ENCODE measurements at regions not wholly inside any gene's neighbourhood (a gene's known extent, or its start where the extent isn't known, plus 50 kb on each side); places are given as distances from the start of the nearest gene placed in this dataset.

DNA sequence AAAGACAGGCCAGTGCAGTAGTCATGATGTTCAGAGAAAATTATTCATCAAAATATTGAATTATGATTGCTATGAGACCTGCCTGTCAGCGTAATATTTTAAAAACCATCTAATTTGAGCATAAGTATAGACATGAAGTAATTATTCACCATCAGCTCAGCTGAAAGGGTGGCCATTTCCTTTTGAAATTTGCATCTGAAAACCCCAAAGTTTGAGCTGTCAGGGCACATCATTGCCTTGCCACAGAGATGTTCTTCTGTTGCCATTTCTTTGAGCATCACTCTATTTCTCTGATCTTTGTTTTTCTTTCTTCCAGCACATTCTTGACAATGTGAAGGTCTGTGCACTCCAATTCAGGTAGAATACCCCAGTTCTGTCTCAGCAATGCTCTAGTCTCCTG lies 147.5 kb upstream of the RHOBTB1 start:
- Histone ChIP-seq H3K36me3 (replicated peaks; ENCODE audit: insufficient read depth, low read depth) (no peaks in the 10 kb centered on the region), H3K4me3 (no peak overlapping the region), H3K27ac (no peak overlapping the region), H4K20me1 (ENCODE audit: insufficient read depth, poor library complexity, severe bottlenecking) (no peaks in the 10 kb centered on the region), H2AFZ (no peak overlapping the region), H3K4me2 (no peak overlapping the region), H3K27me3 (no peaks in the 10 kb centered on the region), H3K4me1 (ENCODE audit: insufficient read depth) (no peaks in the 10 kb centered on the region), H3K79me2 (no peaks in the 10 kb centered on the region), H3K9me3 (ENCODE audit: low read depth) (no peaks in the 10 kb centered on the region), H3K9me2 (replicated peaks; ENCODE audit: insufficient read depth) (no peaks in the 10 kb centered on the region)
- DNase-seq (ENCODE audit: low spot score), result no peak
- TF ChIP-seq, protein P1, sequence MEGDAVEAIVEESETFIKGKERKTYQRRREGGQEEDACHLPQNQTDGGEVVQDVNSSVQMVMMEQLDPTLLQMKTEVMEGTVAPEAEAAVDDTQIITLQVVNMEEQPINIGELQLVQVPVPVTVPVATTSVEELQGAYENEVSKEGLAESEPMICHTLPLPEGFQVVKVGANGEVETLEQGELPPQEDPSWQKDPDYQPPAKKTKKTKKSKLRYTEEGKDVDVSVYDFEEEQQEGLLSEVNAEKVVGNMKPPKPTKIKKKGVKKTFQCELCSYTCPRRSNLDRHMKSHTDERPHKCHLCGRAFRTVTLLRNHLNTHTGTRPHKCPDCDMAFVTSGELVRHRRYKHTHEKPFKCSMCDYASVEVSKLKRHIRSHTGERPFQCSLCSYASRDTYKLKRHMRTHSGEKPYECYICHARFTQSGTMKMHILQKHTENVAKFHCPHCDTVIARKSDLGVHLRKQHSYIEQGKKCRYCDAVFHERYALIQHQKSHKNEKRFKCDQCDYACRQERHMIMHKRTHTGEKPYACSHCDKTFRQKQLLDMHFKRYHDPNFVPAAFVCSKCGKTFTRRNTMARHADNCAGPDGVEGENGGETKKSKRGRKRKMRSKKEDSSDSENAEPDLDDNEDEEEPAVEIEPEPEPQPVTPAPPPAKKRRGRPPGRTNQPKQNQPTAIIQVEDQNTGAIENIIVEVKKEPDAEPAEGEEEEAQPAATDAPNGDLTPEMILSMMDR (IDR thresholded peaks at IDR 0.05; ENCODE audit: poor library complexity), result no peak
- WGBS (ENCODE audit: low lambda C conversion rate, missing lambda C conversion rate), result 88% methylated on average over 1 of the region's 1 CpG

DNA sequence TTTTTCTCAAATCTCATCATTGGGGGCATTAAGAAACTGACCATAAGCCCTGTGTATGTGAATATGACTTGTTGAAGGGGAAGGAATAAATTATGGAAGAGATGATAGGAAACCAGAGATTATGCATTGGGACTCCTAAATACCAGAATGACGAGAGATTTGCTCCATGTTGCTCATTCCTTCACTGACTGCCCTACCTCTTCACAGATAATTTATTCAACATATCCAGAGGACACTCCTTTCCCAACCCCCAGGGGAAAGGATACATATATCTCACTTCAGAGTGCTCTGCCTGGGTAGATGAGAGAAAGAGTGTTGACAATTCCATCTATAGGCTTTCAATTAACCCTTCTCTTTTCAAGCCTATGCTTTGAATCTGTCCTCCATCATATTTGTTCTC lies 145.3 kb upstream of the RHOBTB1 start:
- H3K9me3 ChIP-seq (ENCODE audit: low read depth), result no peaks in the 10 kb centered on the region
- H3K27me3 ChIP-seq, result no peaks in the 10 kb centered on the region
- no peak overlapping the region for H3K4me3 ChIP-seq
- WGBS (ENCODE audit: low lambda C conversion rate, missing lambda C conversion rate), result 88% methylated on average over 1 of the region's 1 CpG
- no peaks in the 10 kb centered on the region for H4K20me1 ChIP-seq (ENCODE audit: insufficient read depth, poor library complexity, severe bottlenecking)
- DNase-seq (ENCODE audit: low spot score), result no peak
- H3K79me2 ChIP-seq, result no peaks in the 10 kb centered on the region
- H3K4me1 ChIP-seq (ENCODE audit: insufficient read depth), result no peaks in the 10 kb centered on the region
- TF ChIP-seq, protein P1 (IDR thresholded peaks at IDR 0.05; ENCODE audit: poor library complexity), result no peak
- no peak for TF ChIP-seq EZH2 (IDR thresholded peaks at IDR 0.05; ENCODE audit: borderline replicate concordance)
- TF ChIP-seq EZH2phosphoT487 (IDR thresholded peaks at IDR 0.05; ENCODE audit: low read depth, severe bottlenecking, unreplicated experiment), result no peak
- H3K4me2 ChIP-seq, result no peak overlapping the region
- H3K36me3 ChIP-seq (replicated peaks; ENCODE audit: insufficient read depth, low read depth), result no peaks in the 10 kb centered on the region
- H3K27ac ChIP-seq, result no peak overlapping the region
- H2AFZ ChIP-seq, result no peak overlapping the region
- no peaks in the 10 kb centered on the region for H3K9me2 ChIP-seq (replicated peaks; ENCODE audit: insufficient read depth)

DNA sequence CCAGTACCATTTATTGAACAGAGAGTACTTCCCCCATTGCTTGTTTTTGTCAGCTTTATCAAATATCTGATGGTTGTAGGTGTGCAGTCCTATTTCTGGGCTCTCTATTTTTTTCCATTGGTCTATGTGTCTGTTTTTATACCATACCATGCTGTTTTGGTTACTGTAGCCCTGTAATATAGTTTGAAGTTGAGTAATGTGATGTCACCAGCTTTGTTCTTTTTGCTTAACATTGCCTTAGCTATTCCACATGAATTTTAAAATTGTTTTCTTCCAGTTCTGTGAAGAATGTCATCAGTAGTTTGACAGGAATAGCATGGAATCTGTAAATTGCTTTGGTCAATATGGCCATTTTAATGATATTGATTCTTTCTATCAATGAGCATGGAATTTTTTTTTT lies 140.5 kb upstream of the RHOBTB1 start:
- no peaks in the 10 kb centered on the region for H3K9me2 ChIP-seq (replicated peaks; ENCODE audit: insufficient read depth)
- no peak overlapping the region for H2AFZ ChIP-seq
- H3K36me3 ChIP-seq (replicated peaks; ENCODE audit: insufficient read depth, low read depth), result no peaks in the 10 kb centered on the region
- H3K9me3 ChIP-seq (ENCODE audit: low read depth), result no peaks in the 10 kb centered on the region
- H3K4me2 ChIP-seq, result no peak overlapping the region
- H3K4me3 ChIP-seq, result no peak overlapping the region
- TF ChIP-seq EZH2phosphoT487 (IDR thresholded peaks at IDR 0.05; ENCODE audit: low read depth, severe bottlenecking, unreplicated experiment) (no peak), EZH2 (IDR thresholded peaks at IDR 0.05; ENCODE audit: borderline replicate concordance) (no peak)
- TF ChIP-seq, protein P1 (IDR thresholded peaks at IDR 0.05; ENCODE audit: poor library complexity), result no peak
- H3K4me1 ChIP-seq (ENCODE audit: insufficient read depth), result no peaks in the 10 kb centered on the region
- H4K20me1 ChIP-seq (ENCODE audit: insufficient read depth, poor library complexity, severe bottlenecking), result no peaks in the 10 kb centered on the region
- no peak for DNase-seq (ENCODE audit: low spot score)
- no peaks in the 10 kb centered on the region for H3K27me3 ChIP-seq
- no peaks in the 10 kb centered on the region for H3K79me2 ChIP-seq
- no peak overlapping the region for H3K27ac ChIP-seq

DNA sequence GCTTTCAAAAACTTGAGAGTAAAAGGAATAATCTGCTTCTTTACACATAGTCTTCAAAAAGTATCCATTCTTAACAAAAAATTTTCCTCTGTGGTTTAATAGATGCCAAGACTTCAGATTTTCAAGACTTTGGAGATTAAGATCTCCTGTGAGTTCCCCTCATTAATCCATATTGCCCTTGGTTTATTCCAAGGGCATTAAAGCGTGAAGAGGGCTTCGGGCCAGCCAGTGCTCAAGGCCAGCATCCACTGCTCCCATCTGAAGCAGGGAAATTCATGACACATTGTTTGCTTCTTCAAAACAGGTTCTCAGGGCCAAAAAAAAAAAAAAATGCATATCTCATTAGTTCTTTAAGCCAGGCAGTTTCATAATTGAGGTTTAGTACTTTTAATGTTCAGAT lies 137.3 kb upstream of the RHOBTB1 start:
- Histone ChIP-seq H3K4me3 (no peak overlapping the region), H2AFZ (no peak overlapping the region), H3K9me3 (ENCODE audit: low read depth) (no peaks in the 10 kb centered on the region), H3K4me2 (no peak overlapping the region), H4K20me1 (ENCODE audit: insufficient read depth, poor library complexity, severe bottlenecking) (no peaks in the 10 kb centered on the region), H3K27me3 (no peaks in the 10 kb centered on the region), H3K36me3 (replicated peaks; ENCODE audit: insufficient read depth, low read depth) (no peaks in the 10 kb centered on the region), H3K4me1 (ENCODE audit: insufficient read depth) (peaks cover 5% of the 10 kb centered on the region), H3K27ac (no peak overlapping the region), H3K9me2 (replicated peaks; ENCODE audit: insufficient read depth) (no peaks in the 10 kb centered on the region), H3K79me2 (no peaks in the 10 kb centered on the region)
- DNase-seq (ENCODE audit: low spot score), result no peak
- no peak for TF ChIP-seq EZH2phosphoT487 (IDR thresholded peaks at IDR 0.05; ENCODE audit: low read depth, severe bottlenecking, unreplicated experiment)
- no peak for TF ChIP-seq EZH2 (IDR thresholded peaks at IDR 0.05; ENCODE audit: borderline replicate concordance)
- TF ChIP-seq, protein P1 (IDR thresholded peaks at IDR 0.05; ENCODE audit: poor library complexity), result no peak
- WGBS (ENCODE audit: low lambda C conversion rate, missing lambda C conversion rate), result 90% methylated on average over 2 of the region's 2 CpGs
